ENCODE measurements at regions not wholly inside any gene's neighbourhood (a gene's known extent, or its start where the extent isn't known, plus 50 kb on each side); places are given as distances from the start of the nearest gene placed in this dataset.

DNA sequence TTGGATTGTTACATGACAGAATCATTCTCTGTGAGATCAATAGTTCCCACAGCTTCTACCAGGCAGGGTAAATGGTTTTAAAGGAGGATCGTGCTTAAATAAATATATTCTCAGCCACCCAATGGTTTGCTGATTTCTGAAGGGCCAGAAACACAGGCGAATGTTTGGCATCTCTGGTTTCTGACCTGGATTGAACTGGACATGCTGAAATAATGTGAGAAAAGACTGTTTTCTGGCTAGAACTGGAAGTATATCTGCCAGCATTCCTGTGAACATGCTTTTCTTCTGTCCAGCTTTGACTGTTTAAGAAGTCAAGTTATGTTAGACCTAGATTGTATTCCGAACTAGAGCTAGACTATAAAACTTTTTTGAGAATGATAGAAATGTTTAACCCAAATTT, 77.1 kb upstream of the COL3A1 start:
- no peak overlapping the region for H3K4me3 ChIP-seq (ENCODE audit: control insufficient read depth, low read depth, low read length)
- no peak for TF ChIP-seq CTCF (conservative IDR thresholded peaks at IDR 0.05; ENCODE audit: control insufficient read depth, insufficient read depth, low read depth, low read length)
- DNase-seq (ENCODE audit: low read depth) = peak; percentile 78

DNA sequence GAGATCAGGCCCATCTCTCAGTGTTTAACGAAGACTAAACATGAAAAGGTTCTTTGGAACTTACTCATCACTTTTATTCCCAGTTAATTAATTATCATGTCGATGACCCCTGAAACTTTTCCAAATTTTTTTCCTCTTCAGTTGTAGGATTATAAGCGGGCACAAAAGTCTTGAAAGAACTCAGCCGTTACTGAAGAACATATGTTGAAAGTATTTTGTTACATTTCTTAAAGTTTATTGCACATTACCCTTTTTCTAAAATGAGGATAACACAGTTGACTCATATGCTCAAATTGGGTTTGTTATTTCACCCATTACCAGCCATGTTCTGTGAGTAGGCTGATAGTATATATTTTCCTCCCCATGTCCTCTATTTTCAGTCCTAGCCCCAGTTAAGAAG, 75.9 kb upstream of the COL3A1 start:
- no peak overlapping the region for H3K4me3 ChIP-seq (ENCODE audit: control insufficient read depth, low read depth, low read length)
- TF ChIP-seq CTCF (conservative IDR thresholded peaks at IDR 0.05; ENCODE audit: control insufficient read depth, insufficient read depth, low read depth, low read length) = no peak
- DNase-seq (ENCODE audit: low read depth) = peak; percentile 73

- H3K4me3 ChIP-seq (ENCODE audit: control insufficient read depth, low read depth, low read length) = no peak overlapping the region
- TF ChIP-seq CTCF (conservative IDR thresholded peaks at IDR 0.05; ENCODE audit: control insufficient read depth, insufficient read depth, low read depth, low read length) = no peak
- peak; percentile 74 for DNase-seq (ENCODE audit: low read depth)
Observed at GRCh38 chr2:188902901-188903491, 71.2 kb upstream of the COL3A1 start.

GRCh38 chr2:188903740-188904139, 70.4 kb upstream of the COL3A1 start:
- no peak for DNase-seq (ENCODE audit: low read depth)
- TF ChIP-seq CTCF (conservative IDR thresholded peaks at IDR 0.05; ENCODE audit: control insufficient read depth, insufficient read depth, low read depth, low read length) = no peak

DNA sequence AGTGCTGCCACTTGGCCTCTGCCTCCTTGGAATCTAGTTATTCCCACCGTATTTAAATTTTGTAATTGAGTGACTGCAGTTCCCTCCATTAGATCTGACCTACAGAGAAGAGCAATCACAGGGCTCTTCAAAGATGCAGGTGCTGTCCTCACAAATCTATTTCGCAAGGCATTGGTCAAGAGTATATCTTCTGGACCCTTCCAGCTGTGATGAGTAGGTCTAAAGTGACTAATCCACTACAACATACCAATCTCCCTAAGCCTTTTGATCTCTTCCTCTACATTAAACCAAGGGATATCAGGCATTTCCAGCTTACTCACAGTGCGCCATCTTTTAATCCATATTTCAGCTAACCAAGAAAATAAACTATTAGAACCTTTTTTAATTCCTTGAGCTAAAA, 65.1 kb upstream of the COL3A1 start:
- H3K4me3 ChIP-seq (ENCODE audit: control insufficient read depth, low read depth, low read length) = no peak overlapping the region
- peak; percentile 85 for DNase-seq (ENCODE audit: low read depth)
- no peak for TF ChIP-seq CTCF (conservative IDR thresholded peaks at IDR 0.05; ENCODE audit: control insufficient read depth, insufficient read depth, low read depth, low read length)

More at GRCh38 chr2:188903740-188904139, 70.4 kb upstream of the COL3A1 start:
- no peak overlapping the region for H3K4me3 ChIP-seq (ENCODE audit: control insufficient read depth, low read depth, low read length)

- no peak for TF ChIP-seq CTCF (conservative IDR thresholded peaks at IDR 0.05; ENCODE audit: control insufficient read depth, insufficient read depth, low read depth, low read length)
- DNase-seq (ENCODE audit: low read depth) = no peak
- no peak overlapping the region for H3K4me3 ChIP-seq (ENCODE audit: control insufficient read depth, low read depth, low read length)
Observed at GRCh38 chr2:188916736-188917135, 57.4 kb upstream of the COL3A1 start.

GRCh38 chr2:188917632-188918031, 56.5 kb upstream of the COL3A1 start:
- no peak overlapping the region for H3K4me3 ChIP-seq (ENCODE audit: control insufficient read depth, low read depth, low read length)
- TF ChIP-seq CTCF (conservative IDR thresholded peaks at IDR 0.05; ENCODE audit: control insufficient read depth, insufficient read depth, low read depth, low read length) = no peak
- DNase-seq (ENCODE audit: low read depth) = no peak
